ENCODE measurements at regions not wholly inside any gene's neighbourhood (a gene's known extent, or its start where the extent isn't known, plus 50 kb on each side); places are given as distances from the start of the nearest gene placed in this dataset.

GRCh38 chr5:44242791-44243190 lies 146.4 kb downstream of the FGF10 start:
- CTCF ChIA-PET: interaction anchor here (0.6 kb wide), 1 partner anchor 591 kb away, joined by 3 read pairs; no protein-coding TSS in a partner anchor
- FAIRE-seq: no peak
- H3K4me2 ChIP-seq: no peak overlapping the region
- ATAC-seq: no peak
- POLR2A ChIA-PET: no interaction called here
- DNase-seq (ENCODE audit: low read depth in 1 of 2, low spot score in 1 of 2): no peak
- H3K4me1 ChIP-seq: no peaks in the 10 kb centered on the region
- H3K9me3 ChIP-seq: no peaks in the 10 kb centered on the region
- no peak for TF ChIP-seq JUN (IDR thresholded peaks at IDR 0.05)
- TF ChIP-seq TP53 (CRISPR knock-in tag; IDR thresholded peaks at IDR 0.05): no peak
- no peak for TF ChIP-seq HDAC2 (IDR thresholded peaks at IDR 0.05)
- no peak for TF ChIP-seq FOSB (CRISPR knock-in tag; IDR thresholded peaks at IDR 0.05)
- TF ChIP-seq CEBPB (IDR thresholded peaks at IDR 0.05): no peak
- TF ChIP-seq PBX3 (IDR thresholded peaks at IDR 0.05): no peak
- TF ChIP-seq USF2 (IDR thresholded peaks at IDR 0.05): no peak
- no peak for TF ChIP-seq NPAS2 (CRISPR knock-in tag; IDR thresholded peaks at IDR 0.05; ENCODE audit: borderline replicate concordance)
- no peak for TF ChIP-seq ZFP36 (IDR thresholded peaks at IDR 0.05; ENCODE audit: borderline replicate concordance, partially characterized antibody)
- no peak for TF ChIP-seq HEYL (CRISPR knock-in tag; IDR thresholded peaks at IDR 0.05)
- TF ChIP-seq SMC3 (IDR thresholded peaks at IDR 0.05): no peak
- no peak for TF ChIP-seq ZSCAN20 (CRISPR knock-in tag; IDR thresholded peaks at IDR 0.05)
- TF ChIP-seq SREBF2 (IDR thresholded peaks at IDR 0.05): no peak
- no peak for TF ChIP-seq ESRRA (IDR thresholded peaks at IDR 0.05; ENCODE audit: borderline replicate concordance, low read length)
- no peak for TF ChIP-seq RFX5 (IDR thresholded peaks at IDR 0.05)
- 14% methylated on average over 1 of the region's 1 CpG for WGBS (ENCODE audit: missing lambda C conversion rate)
- no peak overlapping the region for H3K27ac ChIP-seq
- H3K4me3 ChIP-seq: no peak overlapping the region

GRCh38 chr5:44236040-44236439 lies 153.2 kb downstream of the FGF10 start:
- ChIA-PET CTCF (no interaction called here), POLR2A (no interaction called here)
- Histone ChIP-seq H3K27ac (no peak overlapping the region), H3K9me3 (no peaks in the 10 kb centered on the region), H3K4me3 (no peak overlapping the region), H3K4me2 (no peak overlapping the region), H3K4me1 (no peaks in the 10 kb centered on the region)
- no peak for DNase-seq (ENCODE audit: low read depth in 1 of 2, low spot score in 1 of 2)
- no peak for FAIRE-seq
- 9% methylated on average over 4 of the region's 4 CpGs for WGBS (ENCODE audit: missing lambda C conversion rate)
- ATAC-seq: no peak
- TF ChIP-seq SMC3 (IDR thresholded peaks at IDR 0.05) (no peak), RAD21 (conservative IDR thresholded peaks at IDR 0.05 in 1 of 2, IDR thresholded peaks at IDR 0.05 in 1 of 2) (no peak), POLR2AphosphoS2 (conservative IDR thresholded peaks at IDR 0.05; ENCODE audit: low read length) (no peak), NPAS2 (CRISPR knock-in tag; IDR thresholded peaks at IDR 0.05; ENCODE audit: borderline replicate concordance) (no peak)

GRCh38 chr5:44233691-44234090 lies 155.5 kb downstream of the FGF10 start:
- 2% methylated on average over 2 of the region's 2 CpGs for WGBS (ENCODE audit: missing lambda C conversion rate)
- no peak for ATAC-seq

More at GRCh38 chr5:44233691-44234090, 155.5 kb downstream of the FGF10 start:
- no peak for FAIRE-seq
- ChIA-PET CTCF (no interaction called here), POLR2A (no interaction called here)
- DNase-seq (ENCODE audit: low read depth in 1 of 2, low spot score in 1 of 2): no peak
- Histone ChIP-seq H3K4me3 (no peak overlapping the region), H3K4me1 (no peaks in the 10 kb centered on the region), H3K9me3 (no peaks in the 10 kb centered on the region), H3K4me2 (no peak overlapping the region), H3K27ac (no peak overlapping the region)
- TF ChIP-seq NFE2L2 (conservative IDR thresholded peaks at IDR 0.05; ENCODE audit: low read length) (no peak), MAFK (IDR thresholded peaks at IDR 0.05; ENCODE audit: partially characterized antibody) (no peak), RFX5 (IDR thresholded peaks at IDR 0.05) (no peak), CHD4 (IDR thresholded peaks at IDR 0.05; ENCODE audit: borderline replicate concordance) (no peak), KDM5A (IDR thresholded peaks at IDR 0.05) (no peak), MYC (IDR thresholded peaks at IDR 0.05; ENCODE audit: borderline replicate concordance, low read length) (no peak), HES2 (IDR thresholded peaks at IDR 0.05) (no peak), HOXA7 (CRISPR knock-in tag; IDR thresholded peaks at IDR 0.05) (no peak), E2F6 (IDR thresholded peaks at IDR 0.05; ENCODE audit: borderline replicate concordance, low read depth) (no peak), ESRRA (IDR thresholded peaks at IDR 0.05; ENCODE audit: borderline replicate concordance, low read length) (no peak), BHLHE40 (IDR thresholded peaks at IDR 0.05; ENCODE audit: low read depth, low read length) (no peak), EP300 (IDR thresholded peaks at IDR 0.05) (no peak)
